ENCODE measurements at regions not wholly inside any gene's neighbourhood (a gene's known extent, or its start where the extent isn't known, plus 50 kb on each side); places are given as distances from the start of the nearest gene placed in this dataset.

- Histone ChIP-seq H3K36me3 (ENCODE audit: control insufficient read depth in 4 of 4, insufficient read depth in 4 of 4, low read length in 4 of 4) (no peaks in the 10 kb centered on the region), H3K27me3 (ENCODE audit: control insufficient read depth in 3 of 3, insufficient read depth in 3 of 3, low read length in 2 of 3) (no peaks in the 10 kb centered on the region), H3K9me3 (ENCODE audit: control insufficient read depth in 4 of 4, insufficient read depth in 3 of 4, low read length in 3 of 4) (no peaks in the 10 kb centered on the region), H3K9ac (ENCODE audit: insufficient read depth in 1 of 2, low read length in 2 of 2) (no peak overlapping the region), H3K4me1 (ENCODE audit: control insufficient read depth in 5 of 5, insufficient read depth in 5 of 5, low read length in 5 of 5) (peaks cover 0 to 12% (median 3%) of the 10 kb centered on the region in 5 donors), H3K4me3 (no peak overlapping the region), H3K27ac (ENCODE audit: low read depth in 1 of 2, low read length in 1 of 2) (no peak overlapping the region)
- WGBS, 2 donors = 90 to 91% methylated on average over 1 of the region's 1 CpG
- ATAC-seq (ENCODE audit: insufficient read depth, low FRiP score) (no peak), DNase-seq (no peak)
- TF ChIP-seq CTCF (IDR thresholded peaks at IDR 0.05; ENCODE audit: control extremely low read depth, extremely low read depth) = no peak
Observed at GRCh38 chr13:95385373-95385772, 84.1 kb upstream of the ABCC4 start.

GRCh38 chr13:95385798-95386197 lies 84.5 kb upstream of the ABCC4 start:
- H3K27me3 ChIP-seq (ENCODE audit: control insufficient read depth in 3 of 3, insufficient read depth in 3 of 3, low read length in 2 of 3) = no peaks in the 10 kb centered on the region
- peaks cover 0 to 11% (median 3%) of the 10 kb centered on the region in 5 donors for H3K4me1 ChIP-seq (ENCODE audit: control insufficient read depth in 5 of 5, insufficient read depth in 5 of 5, low read length in 5 of 5)
- no peak for TF ChIP-seq CTCF (IDR thresholded peaks at IDR 0.05; ENCODE audit: control extremely low read depth, extremely low read depth)
- no peaks in the 10 kb centered on the region for H3K9me3 ChIP-seq (ENCODE audit: control insufficient read depth in 4 of 4, insufficient read depth in 3 of 4, low read length in 3 of 4)
- H3K27ac ChIP-seq (ENCODE audit: low read depth in 1 of 2, low read length in 1 of 2) = no peak overlapping the region
- DNase-seq (no peak), ATAC-seq (ENCODE audit: insufficient read depth, low FRiP score) (no peak)
- 87 to 95% methylated on average over 1 of the region's 1 CpG for WGBS, 2 donors
- no peak overlapping the region for H3K4me3 ChIP-seq
- H3K36me3 ChIP-seq (ENCODE audit: control insufficient read depth in 4 of 4, insufficient read depth in 4 of 4, low read length in 4 of 4) = no peaks in the 10 kb centered on the region
- no peak overlapping the region for H3K9ac ChIP-seq (ENCODE audit: insufficient read depth in 1 of 2, low read length in 2 of 2)

GRCh38 chr13:95386370-95386769 lies 85.1 kb upstream of the ABCC4 start:
- WGBS, 2 donors = 84 to 86% methylated on average over 4 of the region's 4 CpGs

More at GRCh38 chr13:95386370-95386769, 85.1 kb upstream of the ABCC4 start:
- no peak for ATAC-seq (ENCODE audit: insufficient read depth, low FRiP score)
- H3K4me1 ChIP-seq (ENCODE audit: control insufficient read depth in 5 of 5, insufficient read depth in 5 of 5, low read length in 5 of 5) = peaks cover 0 to 11% (median 3%) of the 10 kb centered on the region in 5 donors
- no peaks in the 10 kb centered on the region for H3K27me3 ChIP-seq (ENCODE audit: control insufficient read depth in 3 of 3, insufficient read depth in 3 of 3, low read length in 2 of 3)
- TF ChIP-seq CTCF (IDR thresholded peaks at IDR 0.05; ENCODE audit: control extremely low read depth, extremely low read depth) = no peak
- H3K27ac ChIP-seq (ENCODE audit: low read depth in 1 of 2, low read length in 1 of 2) = no peak overlapping the region
- H3K4me3 ChIP-seq = no peak overlapping the region
- DNase-seq = no peak
- no peak overlapping the region for H3K9ac ChIP-seq (ENCODE audit: insufficient read depth in 1 of 2, low read length in 2 of 2)
- H3K36me3 ChIP-seq (ENCODE audit: control insufficient read depth in 4 of 4, insufficient read depth in 4 of 4, low read length in 4 of 4) = no peaks in the 10 kb centered on the region
- no peaks in the 10 kb centered on the region for H3K9me3 ChIP-seq (ENCODE audit: control insufficient read depth in 4 of 4, insufficient read depth in 3 of 4, low read length in 3 of 4)
